Adrenal gland (tissue), 9 donors: ENCODE measurements at regions not wholly inside any gene's neighbourhood (a gene's known extent, or its start where the extent isn't known, plus 50 kb on each side); places are given as distances from the start of the nearest gene placed in this dataset.
A peak's percentile ranks its signal among the peaks of the same experiment; 100 is the strongest.

Source experiments
- DNase-seq, 7 donors: peaks; one replicate each; pipeline ENCODE4 v3.0.0-alpha.2; 2019 to 2020
- H3K27ac ChIP-seq, 5 donors: fragments of 200-600 bp; sonication (generic) in 4 of 5; 1 replicate in 3 of 5; 2 replicates in 2 of 5; pipeline versions ENCODE4 v1.5.1 to v1.8.0; 2016 to 2020; ENCODE audit warnings: mild to moderate bottlenecking in 1 of 5
- H3K27me3 ChIP-seq: fragments of 200-600 bp; 2 replicates; pipeline ENCODE4 v1.8.0; 2021
- H3K36me3 ChIP-seq, 2 donors: fragments of 200-600 bp; replicated peaks in 1 of 2; 1 replicate in 1 of 2; 2 replicates in 1 of 2; pipeline versions ENCODE4 v1.5.1 to v1.8.0; 2018 to 2022
- H3K4me1 ChIP-seq, 2 donors: fragments of 200-600 bp; replicated peaks in 1 of 2; 1 replicate in 1 of 2; 2 replicates in 1 of 2; pipeline versions ENCODE4 v1.5.1 to v1.8.0; 2018 to 2021
- H3K4me3 ChIP-seq, 4 donors: fragments of 200-600 bp; sonication (generic) in 3 of 4; one replicate each; pipeline ENCODE4 v1.5.1; 2016 to 2018
- H3K9me3 ChIP-seq, 3 donors: fragments of 200-600 bp; sonication (generic) in 1 of 3; replicated peaks in 1 of 3; 1 replicate in 2 of 3; 2 replicates in 1 of 3; pipeline versions ENCODE4 v1.5.1 to v1.8.0; 2016 to 2021
- POLR2A ChIP-seq, 2 donors: fragments of 450-650 bp; IDR thresholded peaks; one replicate each; pipeline ENCODE4 v1.6.1; 2017; ENCODE audit warnings: antibody characterized with exemption in 2 of 2, mild to moderate bottlenecking in 2 of 2, moderate library complexity in 1 of 2
- WGBS, 4 donors: extraction: QIAGEN DNeasy Blood & Tissue Kit in 2 of 4; methylation state at CpG; one replicate each; pipeline versions ENCODE4 v1.1.5 to v1.1.7; 2013 to 2017; 5-methylcytosine and 5-hydroxymethylcytosine counted together
- intact Hi-C, 2 donors: fragments of 100-400 bp; cut with DNase I; formaldehyde crosslinking; loops; one replicate each; pipeline versions ENCODE4 v1.14.1 to v1.15.0; 2022 to 2023
- TF ChIP-seq, protein P1 (sequence below), 6 experiments: fragments of 450-650 bp in 4 of 6; fragments of 200-600 bp in 2 of 6; sonication (generic) in 1 of 6; IDR thresholded peaks; 1 replicate in 5 of 6; 2 replicates in 1 of 6; pipeline versions ENCODE4 v1.5.1 to v1.8.0; 2016 to 2021; ENCODE audit warnings: antibody characterized with exemption in 6 of 6, mild to moderate bottlenecking in 2 of 6, moderate library complexity in 1 of 6
- donor health status: healthy with polysubstance abuse.
- donor health status: Bipolar disorder and iron deficiency.
- donor health status: DM: yes; HTN: yes; CAD: no.
- donor health status: DM: no; HTN: no; CAD: no.
- donor health status: DM: no; HTN: no; CAD: no.

DNA sequence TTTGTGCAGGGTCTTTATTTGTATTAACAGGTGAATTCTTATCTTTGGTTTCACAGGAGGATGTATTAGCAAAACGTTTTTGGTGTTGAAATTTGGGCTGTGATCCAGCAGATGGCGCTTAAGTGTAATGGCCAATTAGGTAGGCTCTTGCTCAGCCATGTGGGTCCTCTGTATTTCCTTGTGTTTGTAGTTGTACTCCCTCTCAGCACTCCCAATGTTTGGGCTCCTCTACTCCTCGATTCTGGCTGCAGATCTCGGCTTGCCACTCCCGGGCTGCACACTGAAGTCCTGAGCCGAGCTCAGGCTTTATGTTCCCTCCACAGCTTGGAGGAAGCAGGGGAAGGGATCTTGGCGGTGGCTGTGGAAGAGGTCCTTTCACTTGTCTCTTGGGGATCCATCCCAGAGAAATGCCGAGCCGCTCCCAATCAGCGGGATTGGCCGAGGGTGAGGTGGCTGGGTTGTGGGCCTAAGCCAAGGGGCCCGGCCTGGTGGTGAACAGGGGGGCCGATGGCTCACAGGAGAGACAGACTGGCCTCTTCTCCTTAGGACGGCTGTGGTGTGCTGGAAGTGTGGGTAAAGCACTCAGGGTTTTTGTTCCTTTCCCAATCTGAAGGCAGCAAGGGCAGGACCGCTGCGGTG lies 133.7 kb downstream of the AEBP2 start:
- Histone ChIP-seq H3K27me3 (no peaks in the 10 kb centered on the region), H3K36me3 (no peaks in the 10 kb centered on the region), H3K4me1 (peaks cover 5 to 16% of the 10 kb centered on the region in 2 donors), H3K9me3 (no peaks in the 10 kb centered on the region), H3K27ac (no peak overlapping the region), H3K4me3 (no peak overlapping the region)
- peak in 3 of 7 donors; percentile 25 to 65 (median 29) for DNase-seq
- WGBS, 4 donors = 84 to 93% (median 87%) methylated on average over 16 of the region's 16 CpGs
- TF ChIP-seq, protein P1, sequence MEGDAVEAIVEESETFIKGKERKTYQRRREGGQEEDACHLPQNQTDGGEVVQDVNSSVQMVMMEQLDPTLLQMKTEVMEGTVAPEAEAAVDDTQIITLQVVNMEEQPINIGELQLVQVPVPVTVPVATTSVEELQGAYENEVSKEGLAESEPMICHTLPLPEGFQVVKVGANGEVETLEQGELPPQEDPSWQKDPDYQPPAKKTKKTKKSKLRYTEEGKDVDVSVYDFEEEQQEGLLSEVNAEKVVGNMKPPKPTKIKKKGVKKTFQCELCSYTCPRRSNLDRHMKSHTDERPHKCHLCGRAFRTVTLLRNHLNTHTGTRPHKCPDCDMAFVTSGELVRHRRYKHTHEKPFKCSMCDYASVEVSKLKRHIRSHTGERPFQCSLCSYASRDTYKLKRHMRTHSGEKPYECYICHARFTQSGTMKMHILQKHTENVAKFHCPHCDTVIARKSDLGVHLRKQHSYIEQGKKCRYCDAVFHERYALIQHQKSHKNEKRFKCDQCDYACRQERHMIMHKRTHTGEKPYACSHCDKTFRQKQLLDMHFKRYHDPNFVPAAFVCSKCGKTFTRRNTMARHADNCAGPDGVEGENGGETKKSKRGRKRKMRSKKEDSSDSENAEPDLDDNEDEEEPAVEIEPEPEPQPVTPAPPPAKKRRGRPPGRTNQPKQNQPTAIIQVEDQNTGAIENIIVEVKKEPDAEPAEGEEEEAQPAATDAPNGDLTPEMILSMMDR (IDR thresholded peaks at IDR 0.05) = peak in 4 of 6 experiments; percentile 3 to 27 (median 18)
- no peak for TF ChIP-seq POLR2A (IDR thresholded peaks at IDR 0.05)
- intact Hi-C loops = no loop called here

GRCh38 chr12:19573866-19574265 lies 134.6 kb downstream of the AEBP2 start:
- 91 to 99% (median 92%) methylated on average over 2 to 11 of the region's 11 CpGs for WGBS, 4 donors

DNA sequence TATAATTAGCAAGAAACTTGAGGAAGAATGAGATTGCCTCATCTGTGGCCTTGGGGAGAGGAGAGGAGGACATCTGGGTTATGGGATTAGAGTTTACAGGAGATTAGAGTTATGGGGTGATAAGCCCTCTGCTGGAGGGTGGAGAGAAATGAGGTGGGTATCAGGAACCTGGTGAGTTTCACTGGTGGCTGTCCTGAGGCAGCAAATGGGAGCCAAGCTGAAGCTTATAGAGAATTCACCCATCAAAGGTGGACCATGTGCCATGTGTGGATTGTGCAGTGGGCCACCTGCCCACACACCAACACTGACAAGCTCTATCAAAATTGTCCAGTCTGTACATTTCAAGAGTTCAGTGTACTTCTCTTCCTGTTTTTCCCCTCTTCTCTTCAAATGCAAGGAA lies 135.3 kb downstream of the AEBP2 start:
- no peak for TF ChIP-seq POLR2A (IDR thresholded peaks at IDR 0.05)
- TF ChIP-seq, protein P1 (IDR thresholded peaks at IDR 0.05) = no peak

More at GRCh38 chr12:19573866-19574265, 134.6 kb downstream of the AEBP2 start:
- Histone ChIP-seq H3K27ac (no peak overlapping the region), H3K9me3 (no peaks in the 10 kb centered on the region), H3K4me1 (peaks cover 5 to 16% of the 10 kb centered on the region in 2 donors), H3K4me3 (no peak overlapping the region), H3K36me3 (no peaks in the 10 kb centered on the region), H3K27me3 (no peaks in the 10 kb centered on the region)
- intact Hi-C loops = no loop called here
- no peak for TF ChIP-seq POLR2A (IDR thresholded peaks at IDR 0.05)
- TF ChIP-seq, protein P1 (IDR thresholded peaks at IDR 0.05) = no peak
- DNase-seq = no peak

GRCh38 chr12:19575337-19576243 lies 136.3 kb downstream of the AEBP2 start:
- Histone ChIP-seq H3K27me3 (no peaks in the 10 kb centered on the region), H3K27ac (no peak overlapping the region), H3K9me3 (no peaks in the 10 kb centered on the region), H3K36me3 (no peaks in the 10 kb centered on the region), H3K4me1 (peaks cover 5 to 22% of the 10 kb centered on the region in 2 donors), H3K4me3 (no peak overlapping the region)
- intact Hi-C loops = no loop called here
- TF ChIP-seq POLR2A (IDR thresholded peaks at IDR 0.05) = no peak
- TF ChIP-seq, protein P1 (IDR thresholded peaks at IDR 0.05) = no peak
- 38 to 50% (median 42%) methylated on average over 5 of the region's 5 CpGs for WGBS, 4 donors
- DNase-seq = peak; percentile 63 to 92 (median 79)

More for the DNA sequence above, 135.3 kb downstream of the AEBP2 start:
- Histone ChIP-seq H3K36me3 (no peaks in the 10 kb centered on the region), H3K27me3 (no peaks in the 10 kb centered on the region), H3K9me3 (no peaks in the 10 kb centered on the region), H3K4me3 (no peak overlapping the region), H3K27ac (no peak overlapping the region), H3K4me1 (peaks cover 5 to 19% of the 10 kb centered on the region in 2 donors)
- intact Hi-C loops = no loop called here
- no peak for DNase-seq
